Suprapubic skin (tissue), 4 donors: ENCODE measurements at regions not wholly inside any gene's neighbourhood (a gene's known extent, or its start where the extent isn't known, plus 50 kb on each side); places are given as distances from the start of the nearest gene placed in this dataset.

Experiments used
- CTCF ChIP-seq, 2 donors: fragments of 200-600 bp in 1 of 2; fragments of 450-650 bp in 1 of 2; sonication (generic) in 1 of 2; IDR thresholded peaks; one replicate each; pipeline ENCODE4 v1.5.1; 2016 to 2019; ENCODE audit warnings: antibody characterized with exemption in 2 of 2, mild to moderate bottlenecking in 1 of 2, moderate library complexity in 1 of 2
- POLR2A ChIP-seq, 2 donors: fragments of 450-650 bp; IDR thresholded peaks; one replicate each; pipeline ENCODE4 v1.6.1; 2017; ENCODE audit warnings: antibody characterized with exemption in 2 of 2, mild to moderate bottlenecking in 2 of 2, moderate library complexity in 2 of 2
- POLR2AphosphoS5 ChIP-seq, 3 donors: sonication (generic); formaldehyde crosslinking; IDR thresholded peaks; one replicate each; pipeline ENCODE4 v1.6.1; 2017; ENCODE audit warnings: antibody characterized with exemption in 3 of 3

- TF ChIP-seq CTCF (IDR thresholded peaks at IDR 0.05) (no peak), POLR2AphosphoS5 (IDR thresholded peaks at IDR 0.05) (no peak), POLR2A (IDR thresholded peaks at IDR 0.05) (no peak)
These were observed 816.0 kb upstream of the GYPC start for GRCh38 chr2:125839945-125840344.
